ENCODE measurements at regions not wholly inside any gene's neighbourhood (a gene's known extent, or its start where the extent isn't known, plus 50 kb on each side); places are given as distances from the start of the nearest gene placed in this dataset.

DNA sequence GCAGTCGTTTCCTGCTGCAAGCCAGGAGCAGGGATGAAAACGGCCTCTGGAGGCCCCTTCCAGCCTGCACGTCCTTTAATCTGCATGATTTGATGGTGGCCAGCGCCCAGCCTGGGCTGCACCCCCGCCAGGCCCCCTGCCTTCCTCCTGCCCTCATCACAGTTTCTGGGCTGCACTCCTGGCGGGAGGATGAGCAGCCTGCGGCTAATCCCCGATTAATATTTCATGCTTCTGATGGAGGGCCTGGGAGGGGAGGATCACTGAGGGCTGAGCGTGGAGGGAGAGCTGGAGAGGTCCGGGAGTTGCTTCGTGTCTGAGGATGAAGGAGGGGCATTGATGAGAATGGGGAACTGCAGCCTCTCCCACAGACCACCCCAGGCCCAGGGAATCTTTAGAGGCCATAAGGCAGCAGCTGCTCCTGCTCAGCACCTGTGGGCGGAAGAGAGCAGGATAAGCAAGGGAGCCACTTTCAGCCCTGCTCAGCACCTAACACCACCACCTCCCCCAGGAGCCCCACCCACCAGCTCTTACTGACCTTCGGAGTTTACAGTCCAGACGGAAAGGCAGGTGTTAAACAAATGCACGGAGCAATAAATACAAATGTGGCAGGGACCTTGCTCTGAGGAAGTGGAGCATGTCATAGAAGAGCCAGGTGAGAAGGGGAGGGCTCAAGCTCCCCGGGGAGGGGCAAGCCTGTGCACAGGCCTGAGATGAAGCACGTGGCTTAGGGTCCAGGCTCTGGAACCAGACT, 135.0 kb upstream of the NECTIN1 start:
- Histone ChIP-seq H2BK5ac (ENCODE audit: low read depth, low read length, poor library complexity, severe bottlenecking) (no peak overlapping the region), H2BK120ac (ENCODE audit: low read depth, low read length) (no peak overlapping the region), H3K79me1 (ENCODE audit: low read depth in 1 of 2, low read length in 2 of 2) (no peaks in the 10 kb centered on the region), H4K91ac (ENCODE audit: insufficient read depth, low read depth, low read length) (no peak overlapping the region), H3K14ac (replicated peaks; ENCODE audit: low read depth, low read length) (no peak overlapping the region), H3K27ac (ENCODE audit: insufficient read depth, low read length) (no peak overlapping the region), H4K8ac (ENCODE audit: low read depth in 2 of 2, low read length in 2 of 2) (no peak overlapping the region), H4K20me1 (ENCODE audit: insufficient read depth, low read length) (no peaks in the 10 kb centered on the region), H3K4ac (ENCODE audit: low read depth, low read length) (no peak overlapping the region), H3K4me2 (ENCODE audit: low read depth, low read length) (no peak overlapping the region), H2AK9ac (replicated peaks; ENCODE audit: low read depth, low read length, poor library complexity) (no peak overlapping the region), H3K56ac (ENCODE audit: extremely low read depth, insufficient read depth, low read length) (no peak overlapping the region), H2AK5ac (ENCODE audit: low read depth, low read length) (no peak overlapping the region), H3K4me3 (ENCODE audit: insufficient read depth, low read depth, low read length) (no peak overlapping the region), H3K18ac (ENCODE audit: low read depth, low read length) (no peak overlapping the region), H2BK20ac (ENCODE audit: low read depth, low read length) (no peak overlapping the region), H4K5ac (ENCODE audit: low read depth, low read length) (no peak overlapping the region), H3K9me3 (ENCODE audit: control insufficient read depth, insufficient read depth, low read length) (no peaks in the 10 kb centered on the region), H3K4me1 (ENCODE audit: control insufficient read depth, insufficient read depth, low read length) (no peaks in the 10 kb centered on the region), H2AFZ (replicated peaks; ENCODE audit: low read length, poor library complexity) (no peak overlapping the region), H3K9ac (ENCODE audit: low read depth, low read length) (no peak overlapping the region), H3K36me3 (ENCODE audit: control insufficient read depth, insufficient read depth, low read length) (no peaks in the 10 kb centered on the region), H3K27me3 (ENCODE audit: control insufficient read depth, insufficient read depth, low read length) (peaks cover 21% of the 10 kb centered on the region; the same call in 1 of the 2 replicates), H3K9me1 (ENCODE audit: insufficient read depth, low read length) (no peaks in the 10 kb centered on the region), H3K23ac (ENCODE audit: low read depth, low read length) (no peak overlapping the region), H2BK15ac (ENCODE audit: low read depth, low read length) (no peak overlapping the region)
- TF ChIP-seq USF2 (IDR thresholded peaks at IDR 0.05; ENCODE audit: low read depth, low read length): no peak
- no peak for TF ChIP-seq ELK1 (IDR thresholded peaks at IDR 0.05; ENCODE audit: borderline replicate concordance, low read depth, low read length)
- no peak for TF ChIP-seq MAFK (IDR thresholded peaks at IDR 0.05; ENCODE audit: low read depth, low read length)
- TF ChIP-seq RCOR1 (IDR thresholded peaks at IDR 0.05; ENCODE audit: insufficient replicate concordance, low read length): no peak
- no peak for TF ChIP-seq CEBPB (IDR thresholded peaks at IDR 0.05; ENCODE audit: low read depth, low read length)
- POLR2A ChIA-PET (ENCODE audit: unreplicated experiment): no interaction called here
- no peak for ATAC-seq (ENCODE audit: low read depth)
- no peak for DNase-seq
- dilution Hi-C loops (cut with HindIII; ENCODE audit: low sequenced_read_pairs, unreplicated experiment) (no loop called here), in situ Hi-C loops (cut with MboI; ENCODE audit: low sequenced_read_pairs) (no loop called here), intact Hi-C loops (cut with micrococcal nuclease) (no loop called here)
- BruUV-seq (replicated peaks): no TSS peak
- CTCF ChIA-PET: no interaction called here
- 0% methylated on average over 2 of the region's 17 CpGs; no CpG with 5 or more reads in 1 of the 2 experiments for WGBS, 2 experiments (ENCODE audit: extremely low coverage in 2 of 2, insufficient read length in 1 of 2)

All from IMR-90 (cell line).